GM21786 (cell line): ENCODE measurements at regions not wholly inside any gene's neighbourhood (a gene's known extent, or its start where the extent isn't known, plus 50 kb on each side); places are given as distances from the start of the nearest gene placed in this dataset.
"Not testable (repeated sequence)": the region's sequence is repeated elsewhere in the genome, so short reads cannot be mapped to it uniquely, and the experiment has no call there.

Source experiments
- ATAC-seq: cut with Tn5 transposase; IDR thresholded peaks from one replicate; pipeline ENCODE4 v1.9.1; 2021; ENCODE audit not compliant: unreplicated experiment

DNA sequence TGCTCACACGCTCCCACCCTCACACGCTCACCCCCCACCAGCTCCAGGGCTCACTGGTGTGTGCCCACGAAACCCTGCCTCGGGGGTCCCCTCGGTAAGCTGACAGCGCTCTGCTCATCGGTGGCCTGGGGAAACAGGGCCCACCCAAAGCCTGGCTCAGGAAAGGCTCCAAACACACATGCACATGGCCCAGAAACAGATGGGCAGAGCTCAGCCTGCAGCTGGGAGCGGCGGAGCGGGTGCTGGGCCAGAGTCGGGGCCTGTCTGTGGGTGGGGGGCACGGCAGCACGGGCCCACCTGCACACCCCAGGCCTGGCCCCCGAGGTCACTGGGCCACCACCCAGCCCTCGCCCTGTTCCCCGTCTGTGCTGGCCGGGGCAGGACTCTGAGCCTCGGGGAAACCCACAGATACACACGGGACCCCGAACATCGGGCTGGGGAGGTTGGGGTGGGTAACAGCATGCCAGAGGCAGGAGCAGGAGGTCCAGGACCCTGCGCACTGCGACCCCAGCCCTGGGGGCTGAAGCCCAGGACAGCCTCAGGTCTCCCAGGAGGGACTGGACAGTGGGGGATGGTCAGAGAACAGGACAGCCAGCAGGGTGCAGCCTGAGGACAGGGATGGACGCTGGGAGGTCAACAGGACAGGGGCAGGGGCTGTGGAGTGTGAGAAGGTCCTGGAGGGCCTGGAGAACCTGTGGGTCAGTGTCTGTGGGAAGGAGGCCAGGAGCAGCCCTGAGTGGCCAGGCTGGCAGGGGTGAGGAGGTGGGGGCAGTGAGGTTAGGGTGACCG is 165.1 kb downstream of the TMEM121 start:
- not testable (repeated sequence) for ATAC-seq

GRCh38 chr14:105692110-105692685 is 165.8 kb downstream of the TMEM121 start:
- not testable (repeated sequence) for ATAC-seq

DNA sequence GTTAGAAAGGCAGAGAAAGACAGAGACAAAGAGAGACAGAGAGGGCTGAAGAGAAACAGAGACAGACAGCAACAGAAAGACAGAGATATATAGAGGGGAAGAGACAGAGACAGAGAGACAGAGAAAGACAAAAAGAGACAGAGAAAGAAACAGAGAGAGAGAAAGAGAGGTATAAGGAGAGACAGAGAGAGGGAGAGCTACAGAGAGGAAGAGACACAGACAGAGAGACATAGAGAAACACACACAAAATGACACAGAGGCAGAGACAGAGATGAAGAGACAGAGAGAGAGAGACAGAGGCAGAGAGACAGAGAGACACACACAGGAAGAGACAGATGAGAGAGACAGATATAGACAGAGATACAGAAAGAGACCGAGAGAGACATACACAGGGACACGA is 168.6 kb downstream of the TMEM121 start:
- ATAC-seq = no peak

- ATAC-seq = peak; percentile 41
Measured at GRCh38 chr14:105696388-105696787, 170.0 kb downstream of the TMEM121 start.

GRCh38 chr14:105697414-105697813 is 171.0 kb downstream of the TMEM121 start:
- ATAC-seq = not testable (repeated sequence)

- ATAC-seq = not testable (repeated sequence)
Measured at GRCh38 chr14:105697955-105698354, 171.6 kb downstream of the TMEM121 start.

DNA sequence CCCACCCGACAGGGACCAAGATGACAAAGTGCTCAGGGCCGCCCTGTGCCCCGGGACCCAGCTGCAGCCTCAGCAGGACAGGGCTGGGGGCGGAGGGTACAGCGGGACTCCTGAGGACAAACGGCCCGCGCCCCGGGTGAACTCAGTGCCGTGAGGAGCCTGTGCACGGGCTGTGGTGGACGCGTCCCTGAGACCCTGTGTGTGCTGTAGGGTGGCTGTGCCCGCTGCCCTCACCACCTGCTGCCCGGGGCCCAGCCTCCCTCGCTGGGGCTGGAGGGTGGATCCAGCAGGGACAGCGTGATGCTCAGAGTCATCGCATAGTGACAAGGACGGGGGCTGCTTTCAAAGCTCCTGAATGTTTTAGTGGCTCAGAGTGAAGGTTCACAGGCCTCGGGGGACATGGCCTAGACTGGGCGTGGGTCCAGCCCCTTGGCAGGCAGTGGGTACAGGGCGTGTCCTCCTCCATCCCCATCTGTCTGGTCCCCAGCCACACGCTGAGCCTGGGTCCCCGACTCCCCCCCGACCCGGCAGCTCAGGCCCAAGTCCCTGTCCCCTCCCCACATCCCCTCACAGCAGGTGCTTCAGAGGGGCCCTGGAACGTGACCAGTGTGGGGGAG is 172.7 kb downstream of the TMEM121 start:
- peak; percentile 22 for ATAC-seq

DNA sequence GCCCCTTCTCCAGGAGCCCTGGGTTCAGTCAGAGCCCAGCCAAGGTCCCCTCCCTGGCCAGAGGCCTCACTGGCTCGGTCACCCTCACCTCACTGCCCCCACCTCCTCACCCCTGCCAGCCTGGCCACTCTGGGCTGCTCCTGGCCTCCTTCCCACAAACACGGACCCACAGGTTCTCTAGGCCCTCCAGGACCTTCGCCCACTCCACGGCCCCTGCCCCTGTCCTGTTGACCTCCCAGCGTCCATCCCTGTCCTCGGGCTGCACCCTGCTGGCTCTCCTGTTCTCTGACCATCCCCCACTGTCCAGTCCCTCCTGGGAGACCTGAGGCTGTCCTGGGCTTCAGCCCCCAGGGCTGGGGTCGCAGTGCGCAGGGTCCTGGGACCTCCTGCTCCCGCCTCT is 173.3 kb downstream of the TMEM121 start:
- not testable (repeated sequence) for ATAC-seq

DNA sequence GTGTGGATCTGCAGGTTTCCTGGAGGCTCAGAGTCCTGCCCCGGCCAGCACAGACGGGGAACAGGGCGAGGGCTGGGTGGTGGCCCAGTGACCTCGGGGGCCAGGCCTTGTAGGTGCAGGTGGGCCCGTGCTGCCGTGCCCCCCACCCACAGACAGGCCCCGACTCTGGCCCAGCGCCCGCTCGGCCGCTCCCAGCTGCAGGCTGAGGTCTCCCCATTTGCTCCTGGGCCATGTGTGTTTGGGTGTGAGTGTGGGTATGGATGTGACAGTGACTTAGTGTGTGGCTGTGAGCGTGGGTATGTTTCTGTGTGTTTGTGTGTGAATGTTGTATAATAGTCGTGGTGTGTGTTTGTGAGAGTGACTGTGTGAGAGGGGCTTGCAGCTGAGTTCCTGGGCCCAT is 173.8 kb downstream of the TMEM121 start:
- not testable (repeated sequence) for ATAC-seq

DNA sequence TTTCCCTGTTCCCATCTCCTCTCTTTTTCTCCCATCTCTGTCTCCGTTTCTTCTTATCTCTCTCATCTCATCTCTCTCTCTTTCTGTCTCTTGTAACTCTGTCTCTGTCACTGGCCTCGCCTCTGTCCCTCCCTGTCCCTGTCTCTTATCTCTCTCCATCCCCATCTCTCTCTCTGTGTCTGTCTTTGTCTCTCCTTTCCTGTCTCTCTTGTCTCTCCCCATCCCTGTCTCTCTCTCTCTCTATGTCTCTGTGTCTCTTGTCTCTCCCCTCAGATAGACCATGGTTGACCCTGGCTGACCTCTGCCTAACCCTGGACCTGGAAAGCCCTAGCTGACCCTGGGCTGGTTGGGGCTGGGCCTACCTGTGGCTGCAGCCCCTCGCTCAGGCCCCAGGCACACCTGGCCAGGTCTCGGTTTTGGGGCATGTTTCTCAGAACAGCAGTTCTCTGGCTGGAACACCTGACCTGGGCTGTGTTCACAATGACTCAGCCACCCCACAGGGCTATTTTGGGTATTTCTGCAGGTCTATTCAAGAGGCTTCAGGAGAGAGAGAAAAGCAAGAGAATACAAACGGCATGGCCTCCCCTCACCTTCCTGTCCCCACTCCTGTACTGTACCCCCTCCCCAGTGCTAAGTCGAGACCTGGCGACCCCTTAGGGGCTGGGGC is 174.4 kb downstream of the TMEM121 start:
- peak; percentile 35 for ATAC-seq

DNA sequence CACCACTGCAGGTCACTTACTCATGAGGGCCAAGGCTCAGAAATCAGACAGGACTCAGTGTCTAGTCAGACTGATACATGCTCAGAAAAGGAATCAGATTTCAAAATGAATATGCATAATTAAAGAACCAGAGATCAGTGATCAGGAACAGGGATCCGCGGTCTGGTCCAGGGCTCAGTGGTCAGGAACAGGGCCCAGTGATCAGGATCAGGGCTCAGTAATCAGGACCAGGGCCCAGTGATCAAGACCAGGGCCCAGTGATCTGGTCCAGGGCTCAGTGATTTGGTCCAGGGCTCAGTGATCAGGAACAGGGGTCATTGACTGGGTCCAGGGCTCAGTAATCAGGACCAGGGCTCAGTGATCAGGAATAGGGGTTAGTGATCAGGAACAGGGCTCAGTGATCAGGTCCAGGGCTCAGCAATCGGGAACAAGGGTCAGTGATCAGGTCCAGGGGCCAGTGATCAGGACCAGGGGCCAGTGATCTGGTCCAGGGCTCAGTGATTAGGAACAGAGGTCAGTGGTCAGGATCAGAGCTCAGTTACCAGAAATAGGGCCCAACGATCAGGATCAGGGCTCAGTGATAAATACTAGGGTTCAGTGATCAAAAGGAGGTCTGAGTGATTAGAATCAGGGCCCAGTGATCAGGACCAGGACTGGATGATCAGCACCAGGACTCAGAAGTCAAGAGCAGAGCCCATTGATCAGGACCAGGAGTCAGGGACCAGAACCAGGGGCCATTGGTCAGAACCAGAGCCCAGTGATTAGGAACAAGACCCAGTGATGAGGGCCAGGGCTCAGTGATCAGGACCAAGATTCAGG is 175.3 kb downstream of the TMEM121 start:
- ATAC-seq = no peak

- ATAC-seq = no peak
Measured at GRCh38 chr14:105702275-105702817, 176.0 kb downstream of the TMEM121 start.

DNA sequence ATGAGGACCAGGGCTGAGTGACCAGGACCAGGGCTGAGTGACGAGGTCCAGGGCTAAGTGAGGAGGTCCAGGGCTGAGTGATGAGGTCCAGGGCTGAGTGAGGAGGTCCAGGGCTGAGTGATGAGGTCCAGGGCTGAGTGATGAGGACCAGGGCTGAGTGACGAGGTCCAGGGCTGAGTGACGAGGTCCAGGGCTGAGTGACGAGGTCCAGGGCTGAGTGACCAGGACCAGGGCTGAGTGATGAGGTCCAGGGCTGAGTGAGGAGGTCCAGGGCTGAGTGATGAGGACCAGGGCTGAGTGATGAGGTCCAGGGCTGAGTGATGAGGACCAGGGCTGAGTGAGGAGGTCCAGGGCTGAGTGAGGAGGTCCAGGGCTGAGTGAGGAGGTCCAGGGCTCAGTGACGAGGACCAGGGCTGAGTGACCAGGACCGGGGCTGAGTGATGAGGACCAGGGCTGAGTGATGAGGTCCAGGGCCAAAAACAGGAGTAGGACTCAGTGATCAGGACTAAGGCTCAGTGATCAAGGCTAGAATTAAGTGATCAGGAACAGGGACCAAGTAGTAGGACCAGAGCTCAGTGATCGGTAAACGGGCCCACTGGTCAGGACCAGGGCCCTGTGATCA is 176.8 kb downstream of the TMEM121 start:
- ATAC-seq = not testable (repeated sequence)

GRCh38 chr14:105704091-105704490 is 177.7 kb downstream of the TMEM121 start:
- not testable (repeated sequence) for ATAC-seq

DNA sequence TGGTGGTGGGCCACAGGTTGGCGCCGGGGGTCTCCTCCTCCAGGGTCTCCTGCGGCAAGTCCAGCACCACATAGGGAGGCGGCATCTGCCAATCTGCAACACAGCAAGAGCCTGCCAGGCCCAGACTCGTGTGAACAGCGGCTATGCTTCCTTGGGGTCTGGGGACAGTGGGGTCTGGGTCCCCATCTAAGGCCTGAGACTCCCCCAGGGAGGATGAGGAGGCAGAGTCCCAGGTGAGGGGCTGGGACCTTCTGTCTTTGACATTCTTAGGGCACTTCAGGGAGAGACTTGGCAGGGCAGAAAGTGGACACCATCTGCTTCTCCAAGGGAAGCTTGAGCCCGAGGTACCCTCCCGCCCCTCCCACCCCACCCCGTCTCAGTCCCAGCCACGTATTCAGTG is 178.1 kb downstream of the TMEM121 start:
- not testable (repeated sequence) for ATAC-seq

GRCh38 chr14:105705512-105705861 is 179.1 kb downstream of the TMEM121 start:
- not testable (repeated sequence) for ATAC-seq

- peak; percentile 46 for ATAC-seq
Measured at GRCh38 chr14:105705862-105706700, 179.7 kb downstream of the TMEM121 start.

GRCh38 chr14:105706701-105707019 is 180.3 kb downstream of the TMEM121 start:
- ATAC-seq = not testable (repeated sequence)

GRCh38 chr14:105707099-105707498 is 180.7 kb downstream of the TMEM121 start:
- ATAC-seq = not testable (repeated sequence)
